ENCODE measurements at regions not wholly inside any gene's neighbourhood (a gene's known extent, or its start where the extent isn't known, plus 50 kb on each side); places are given as distances from the start of the nearest gene placed in this dataset.

DNA sequence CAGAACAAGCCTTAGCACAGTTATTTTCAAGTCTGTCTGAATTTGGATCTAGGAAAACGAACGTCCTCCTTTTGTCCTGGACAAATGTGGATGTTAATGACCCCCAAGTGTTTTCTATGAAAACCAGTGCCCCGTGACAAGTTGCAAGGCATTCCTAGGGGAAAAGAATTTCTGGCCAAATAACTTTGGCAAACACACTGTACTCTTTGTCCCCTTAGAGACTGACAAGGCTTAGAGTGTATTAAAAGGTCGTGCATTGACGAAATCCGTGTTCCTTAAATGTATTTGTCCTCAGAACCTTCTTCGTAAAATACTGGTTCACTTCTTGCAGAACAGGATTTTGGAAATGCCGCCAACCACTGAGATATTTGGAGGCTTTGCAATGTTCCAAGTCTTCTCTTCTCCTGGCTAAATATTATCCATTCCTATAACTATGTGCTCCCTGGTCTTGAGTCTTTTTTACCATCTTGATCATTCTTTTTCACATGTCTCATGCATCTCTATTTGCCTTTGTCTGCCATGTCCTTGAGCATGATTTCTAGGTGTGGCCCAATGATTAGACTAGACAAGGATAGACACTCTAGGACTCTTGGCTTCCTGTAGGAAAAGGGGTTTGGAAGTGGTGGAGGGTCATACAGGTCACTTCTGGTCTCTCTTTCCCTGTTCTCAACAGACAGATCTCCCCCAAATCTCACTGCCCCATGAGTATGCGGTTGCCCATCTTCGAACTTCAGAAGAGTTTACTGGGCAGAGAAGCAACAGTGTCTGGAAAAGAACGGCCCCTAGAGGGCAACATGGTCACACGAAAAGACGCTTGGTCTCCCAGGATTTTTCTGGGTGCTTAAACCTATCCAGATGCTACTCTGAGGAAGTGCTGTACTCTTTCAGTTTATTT is 117.5 kb downstream of the EDEM1 start:
- DNase-seq: no peak

DNA sequence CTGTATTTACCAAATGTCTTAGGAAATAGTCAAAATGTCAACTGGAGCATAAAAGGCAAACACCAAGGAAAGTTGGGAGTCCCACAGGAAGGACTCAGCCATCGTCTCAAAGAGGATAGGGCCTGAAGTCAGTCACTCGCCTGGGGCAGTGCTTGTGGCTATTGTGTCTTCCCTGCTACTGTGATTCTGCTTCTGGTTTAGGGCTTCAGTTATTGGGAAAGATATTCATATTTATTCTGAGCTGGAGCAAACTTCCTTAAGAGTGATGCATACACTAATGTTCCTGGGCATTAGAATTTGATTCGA is 118.1 kb downstream of the EDEM1 start:
- DNase-seq: no peak

DNA sequence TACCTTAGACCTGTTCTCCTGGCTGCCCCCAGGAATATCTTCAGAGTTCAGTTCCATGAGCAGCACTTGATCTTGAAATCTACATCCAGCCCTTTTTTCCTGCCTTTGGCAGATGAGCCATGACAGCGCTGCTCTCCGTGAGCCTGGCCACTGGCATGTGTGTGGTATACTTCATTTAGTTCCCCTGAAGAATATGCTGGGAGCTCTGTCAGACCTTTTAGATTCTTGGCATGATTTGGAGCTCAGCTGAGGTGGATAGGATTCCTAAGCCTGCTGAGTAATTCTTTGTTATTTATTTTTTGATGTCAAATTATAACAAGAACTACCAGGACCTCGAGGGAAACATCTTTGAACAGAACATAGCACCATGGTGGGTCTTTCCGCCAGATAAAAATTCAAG is 121.7 kb downstream of the EDEM1 start:
- DNase-seq: no peak

GRCh38 chr3:5309602-5310001 is 122.1 kb downstream of the EDEM1 start:
- DNase-seq: no peak

DNA sequence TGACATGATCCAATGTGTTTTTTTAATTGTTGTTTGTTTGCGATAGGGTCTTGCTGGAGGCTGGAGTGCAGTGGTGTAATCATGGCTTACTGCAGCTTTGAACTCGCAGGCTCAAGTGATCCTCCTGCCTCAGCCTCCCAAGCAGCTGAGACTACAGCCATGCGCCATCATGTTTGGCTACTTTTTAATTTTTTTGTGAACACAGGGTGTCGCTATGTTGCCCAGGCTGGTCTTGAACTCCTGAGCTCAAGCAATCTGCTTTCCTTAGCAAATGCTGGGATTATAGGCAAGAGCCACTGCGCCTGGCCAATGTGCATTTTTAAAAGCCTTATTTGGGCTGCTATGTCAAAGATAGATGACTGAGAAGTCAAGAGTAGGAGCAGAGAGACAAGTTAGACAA is 123.0 kb downstream of the EDEM1 start:
- DNase-seq: no peak

DNA sequence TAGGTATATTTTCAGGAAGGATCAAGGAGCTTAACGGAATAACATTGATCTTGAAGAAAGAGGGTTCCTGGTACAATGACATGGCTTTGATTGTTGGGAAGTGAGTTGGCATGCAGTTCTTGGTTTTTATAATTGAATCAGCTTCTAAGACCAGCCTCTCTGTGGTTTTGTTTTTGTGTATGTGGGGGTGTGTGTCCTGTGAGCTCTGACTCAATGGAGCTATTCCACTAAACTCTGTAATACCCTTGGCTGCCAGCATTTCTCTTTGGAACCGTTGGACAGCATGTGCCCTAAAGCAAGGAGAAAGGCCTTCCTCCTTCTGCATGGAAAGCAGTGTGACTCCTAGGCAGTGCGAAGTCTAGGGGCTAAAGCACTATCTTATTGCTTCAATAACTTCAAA is 124.8 kb downstream of the EDEM1 start:
- no peak for DNase-seq

DNA sequence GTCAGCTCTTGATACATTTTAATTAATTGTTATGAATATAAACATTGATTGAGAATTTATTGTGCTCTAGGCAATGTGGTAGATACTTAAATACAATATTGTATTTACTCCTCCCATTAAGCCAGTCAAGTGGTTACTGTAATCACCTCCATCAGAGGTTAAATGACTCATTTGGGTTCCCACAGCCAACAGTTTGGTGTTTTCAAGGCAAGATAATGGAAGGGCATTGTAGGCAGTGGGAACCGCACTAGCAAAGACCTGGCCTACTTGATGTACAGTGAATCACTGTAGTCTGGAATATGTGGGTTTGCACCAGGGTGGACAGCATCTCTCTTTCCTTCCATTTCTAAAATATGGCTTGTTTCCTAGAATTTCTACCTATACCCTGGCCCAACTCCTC is 127.4 kb downstream of the EDEM1 start:
- no peak for DNase-seq

DNA sequence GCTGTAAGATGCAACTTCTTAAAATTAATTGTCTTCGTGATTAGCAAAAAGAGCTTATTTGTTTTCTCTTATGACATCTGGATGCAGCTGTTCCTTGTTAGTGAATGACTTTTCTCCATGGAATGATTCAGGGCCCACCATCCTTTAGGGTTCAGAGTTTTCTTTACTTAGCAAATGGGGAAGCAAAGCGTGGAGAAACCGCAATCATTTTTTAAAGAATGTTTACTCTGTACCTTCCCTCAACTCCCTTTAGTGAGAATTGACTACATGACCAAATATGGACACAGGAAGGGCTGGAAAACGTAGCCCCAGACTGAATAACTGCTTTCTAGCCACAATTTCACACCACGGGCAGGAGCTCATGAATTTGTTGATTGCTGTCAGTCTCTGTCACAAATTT is 130.1 kb downstream of the EDEM1 start:
- no peak for DNase-seq

GRCh38 chr3:5319454-5319853 is 131.9 kb downstream of the EDEM1 start:
- no peak for DNase-seq

DNA sequence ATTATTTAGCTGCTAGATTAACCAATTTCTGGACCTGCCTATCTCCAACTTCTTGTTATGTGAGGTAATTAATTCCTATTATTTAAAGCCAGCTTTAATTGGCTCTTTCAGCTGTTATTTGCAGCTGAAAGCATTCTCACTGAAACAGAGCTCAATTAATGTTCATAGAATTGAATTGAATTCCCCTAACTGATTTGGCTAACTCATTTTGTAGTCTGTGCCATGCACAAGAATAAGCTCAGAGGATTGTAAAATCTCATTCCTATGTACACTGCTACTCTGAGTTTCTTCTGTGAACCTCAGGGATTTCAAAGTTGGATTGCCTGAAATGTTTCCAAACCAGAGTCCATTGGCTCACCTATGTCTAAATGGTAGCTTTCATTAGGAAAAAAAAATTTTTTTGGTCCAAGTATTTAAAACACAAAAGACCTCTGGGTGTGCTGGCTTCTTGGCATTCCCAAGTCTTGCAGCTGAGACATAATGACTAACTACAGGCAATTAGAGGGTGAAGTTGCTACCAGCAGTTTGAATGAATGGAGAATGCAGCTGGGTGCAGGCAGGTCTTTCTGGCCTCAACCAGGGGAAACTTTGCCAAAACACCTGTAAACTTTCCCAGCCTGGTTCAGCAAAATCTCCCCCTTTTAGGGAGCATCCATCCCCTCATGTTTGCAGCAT is 134.3 kb downstream of the EDEM1 start:
- no peak for DNase-seq

GRCh38 chr3:5324780-5325179 is 137.3 kb downstream of the EDEM1 start:
- DNase-seq: no peak

- no peak for DNase-seq
These were observed 142.8 kb downstream of the EDEM1 start for GRCh38 chr3:5330152-5330810.

- no peak for DNase-seq
These were observed 144.2 kb downstream of the EDEM1 start for GRCh38 chr3:5331567-5332269.

- DNase-seq: no peak
These were observed 144.9 kb downstream of the EDEM1 start for GRCh38 chr3:5332270-5332956.

GRCh38 chr3:5339967-5340535 is 152.5 kb downstream of the EDEM1 start:
- no peak for DNase-seq

DNA sequence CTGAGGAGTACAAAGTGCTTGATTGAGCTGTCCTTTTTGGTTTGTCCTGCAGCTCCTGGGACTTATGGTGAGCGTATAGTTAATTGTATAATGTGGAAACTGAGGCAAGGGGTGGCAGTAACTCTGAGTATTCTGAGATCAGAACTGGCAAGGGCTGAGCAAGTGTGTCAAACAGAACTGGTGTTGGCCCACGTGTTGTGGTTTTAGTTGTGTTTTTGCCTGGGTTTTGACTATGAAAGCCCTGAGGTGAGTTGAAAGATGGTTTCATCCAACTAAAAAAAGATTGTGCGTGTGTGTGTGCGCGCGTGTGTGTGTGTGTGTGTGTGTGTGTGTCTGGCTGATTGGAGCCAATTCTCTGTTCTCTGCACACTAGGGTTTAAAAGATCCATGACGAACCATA is 154.1 kb downstream of the EDEM1 start:
- DNase-seq: no peak

- DNase-seq: no peak
These were observed 156.0 kb downstream of the EDEM1 start for GRCh38 chr3:5343459-5343858.

DNA sequence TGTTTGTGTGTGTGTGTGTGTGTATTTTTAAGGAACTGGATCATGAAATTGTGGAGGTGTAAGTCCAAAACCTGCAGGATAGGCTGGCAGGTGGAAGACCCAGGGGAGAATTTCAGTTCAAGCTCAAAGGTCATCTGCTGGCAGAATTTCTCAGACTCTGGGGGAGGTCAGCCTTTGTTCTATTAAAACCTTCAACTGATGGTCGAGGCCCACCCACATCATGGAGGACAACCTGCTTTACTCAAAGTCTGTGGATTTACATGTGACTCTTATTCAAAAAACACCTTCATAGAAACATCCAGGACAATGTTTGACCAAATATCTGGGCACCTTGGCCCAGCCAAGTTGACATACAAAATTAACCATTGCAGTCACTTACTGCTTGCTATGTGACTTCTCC is 157.2 kb downstream of the EDEM1 start:
- no peak for DNase-seq

DNA sequence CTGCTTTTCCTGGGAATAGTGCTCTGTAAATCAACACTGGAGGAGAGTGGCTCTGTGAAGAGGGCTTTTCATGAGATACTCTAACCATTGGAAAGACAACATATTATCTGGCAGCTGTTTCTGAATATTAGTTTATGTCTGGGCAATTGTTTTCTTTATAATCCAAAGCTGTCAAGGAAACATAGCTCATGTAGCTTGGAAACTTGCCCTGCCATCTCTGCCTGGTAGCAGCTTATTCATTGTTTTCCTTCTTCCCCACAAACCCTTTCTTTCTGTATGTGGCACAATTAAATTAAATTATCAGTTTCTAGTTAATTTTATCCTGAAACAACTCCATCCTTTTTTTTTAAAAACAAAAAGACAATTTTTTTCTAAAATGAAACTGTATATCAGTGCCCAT is 160.0 kb downstream of the EDEM1 start:
- DNase-seq: no peak

GRCh38 chr3:5348229-5348902 is 160.9 kb downstream of the EDEM1 start:
- DNase-seq: no peak

- DNase-seq: no peak
These were observed 161.8 kb downstream of the EDEM1 start for GRCh38 chr3:5349343-5349742.

Data from occipital lobe (tissue), 1 donor.